Right ventricle myocardium superior (tissue), 1 donor: ENCODE measurements at regions not wholly inside any gene's neighbourhood (a gene's known extent, or its start where the extent isn't known, plus 50 kb on each side); places are given as distances from the start of the nearest gene placed in this dataset.

Experiments
- ATAC-seq: fragments of 200-7000 bp; cut with Tn5 transposase; one replicate; pipeline ENCODE4 v1.9.1; 2020; ENCODE audit warnings: mild to moderate bottlenecking; ENCODE audit not compliant: poor library complexity
- DNase-seq: peaks from one replicate; pipeline ENCODE4 v3.0.0-alpha.2; 2020
- intact Hi-C: fragments of 100-400 bp; cut with DNase I; formaldehyde crosslinking; loops from one replicate; pipeline ENCODE4 v1.11.2; 2022
- donor health status: DM: no; HTN: yes; CAD: no; lungs with severe emphysema.

- intact Hi-C loops = no loop called here
Measured at GRCh38 chr6:168164462-168165061, 85.5 kb upstream of the FRMD1 start.

GRCh38 chr6:168163096-168163731, 84.2 kb upstream of the FRMD1 start:
- DNase-seq (no peak), ATAC-seq (no peak)
- intact Hi-C loops = no loop called here

More at GRCh38 chr6:168164462-168165061, 85.5 kb upstream of the FRMD1 start:
- DNase-seq = no peak
- ATAC-seq = no peak

DNA sequence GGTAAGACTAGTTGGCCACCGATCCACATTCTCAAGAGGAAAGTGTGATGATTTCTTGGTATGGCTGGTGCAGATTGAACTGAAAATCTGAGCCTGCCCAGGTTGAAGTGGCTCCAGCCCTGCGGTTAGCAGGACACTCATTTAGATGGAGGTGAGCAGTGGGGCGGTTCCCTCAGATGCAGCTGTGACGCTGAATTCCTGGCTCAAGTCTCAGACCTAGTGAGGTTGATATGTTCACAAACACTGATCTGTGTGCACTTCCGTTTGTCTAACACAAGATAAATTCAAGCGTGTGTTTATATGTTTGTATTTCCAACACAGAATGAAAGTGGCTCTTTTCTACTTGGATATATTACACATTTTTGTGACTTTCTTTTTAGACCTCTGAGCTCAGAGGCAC, 83.4 kb upstream of the FRMD1 start:
- intact Hi-C loops = no loop called here
- ATAC-seq = no peak
- no peak for DNase-seq

GRCh38 chr6:168161371-168161750, 82.3 kb upstream of the FRMD1 start:
- no peak for ATAC-seq
- no peak for DNase-seq
- intact Hi-C loops = no loop called here

DNA sequence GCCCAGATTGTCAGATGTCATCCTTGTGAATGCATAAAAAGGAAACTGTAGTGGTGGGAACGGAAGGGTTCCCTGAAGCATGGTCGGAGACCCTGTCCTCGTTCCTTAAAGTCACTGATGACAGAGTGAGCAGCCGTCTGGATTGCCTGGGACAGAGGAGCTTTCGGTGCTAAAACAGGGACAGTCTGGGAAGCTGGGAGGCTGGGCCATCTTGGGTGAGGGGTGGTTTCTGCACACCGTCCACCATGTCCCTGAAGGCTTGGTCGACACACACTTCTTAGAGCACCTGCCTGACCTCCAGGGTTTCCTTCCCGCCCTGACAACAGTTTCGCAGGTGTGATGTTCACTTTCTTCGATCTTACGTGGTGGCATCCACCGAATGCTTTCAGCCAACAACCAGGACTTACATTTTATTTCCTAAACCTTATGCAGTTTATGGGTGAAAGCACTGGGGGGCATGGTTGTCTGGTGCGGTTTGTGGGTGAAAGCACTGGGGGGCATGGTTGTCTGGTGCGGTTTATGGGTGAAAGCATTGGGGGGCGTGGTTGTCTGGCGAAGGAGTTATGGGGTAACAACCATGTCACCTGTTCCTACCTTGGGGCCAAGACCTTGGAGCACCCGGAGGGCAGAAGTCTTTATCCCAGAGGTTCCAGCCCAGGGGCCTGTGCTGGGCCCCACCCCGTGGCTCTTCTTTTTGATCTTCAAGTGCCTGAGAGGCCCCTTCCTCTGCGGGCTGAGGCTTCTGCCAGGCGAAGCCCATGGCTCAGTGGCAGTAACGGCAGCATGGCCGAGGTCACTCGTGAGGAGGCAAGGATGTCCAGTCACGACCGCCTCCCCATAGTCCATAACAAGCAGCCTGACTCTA, 81.7 kb upstream of the FRMD1 start:
- ATAC-seq = no peak
- intact Hi-C loops = no loop called here
- DNase-seq = no peak

GRCh38 chr6:168159506-168159905, 80.5 kb upstream of the FRMD1 start:
- intact Hi-C loops = loop anchor here (10.0 kb wide), 1 partner anchor 725 kb away; no protein-coding TSS in a partner anchor
- DNase-seq = no peak
- no peak for ATAC-seq

GRCh38 chr6:168158980-168159349, 80.0 kb upstream of the FRMD1 start:
- intact Hi-C loops = loop anchor here (10.0 kb wide), 1 partner anchor 726 kb away; no protein-coding TSS in a partner anchor
- ATAC-seq (no peak), DNase-seq (no peak)

- intact Hi-C loops = loop anchor here (10.0 kb wide), 1 partner anchor 726 kb away; no protein-coding TSS in a partner anchor
- ATAC-seq = no peak
- DNase-seq = no peak
Measured at GRCh38 chr6:168158213-168158979, 79.4 kb upstream of the FRMD1 start.

GRCh38 chr6:168157272-168158212, 78.5 kb upstream of the FRMD1 start:
- intact Hi-C loops = loop anchor here (10.0 kb wide), 1 partner anchor 727 kb away; no protein-coding TSS in a partner anchor
- peak; percentile 27 for ATAC-seq
- DNase-seq = no peak

DNA sequence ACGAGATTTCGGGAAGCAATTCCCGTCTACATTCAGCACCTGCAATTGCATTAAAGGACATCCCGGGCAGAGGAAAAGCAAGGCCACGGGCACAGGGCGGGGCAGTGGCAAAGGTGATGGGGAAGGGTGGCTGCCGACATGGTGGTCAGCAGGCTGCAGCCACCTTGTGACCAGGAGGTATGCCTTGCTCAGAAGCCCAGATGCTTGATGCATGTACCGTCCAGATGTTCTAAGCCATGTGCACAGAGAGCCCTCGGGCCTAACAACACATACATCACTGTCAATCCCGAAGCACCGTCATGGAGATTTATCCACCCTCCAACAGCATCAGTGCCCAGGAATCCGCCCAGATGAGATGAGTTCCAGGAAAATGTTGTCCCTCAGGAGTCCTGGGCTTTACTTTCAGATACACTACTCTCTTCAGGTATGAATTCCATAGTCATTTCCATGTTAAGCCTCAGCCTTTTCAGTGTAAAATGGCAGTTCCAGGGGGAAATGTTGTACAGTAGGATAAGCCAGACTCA, 77.8 kb upstream of the FRMD1 start:
- no peak for DNase-seq
- intact Hi-C loops = loop anchor here (10.0 kb wide), 1 partner anchor 728 kb away; no protein-coding TSS in a partner anchor
- no peak for ATAC-seq

DNA sequence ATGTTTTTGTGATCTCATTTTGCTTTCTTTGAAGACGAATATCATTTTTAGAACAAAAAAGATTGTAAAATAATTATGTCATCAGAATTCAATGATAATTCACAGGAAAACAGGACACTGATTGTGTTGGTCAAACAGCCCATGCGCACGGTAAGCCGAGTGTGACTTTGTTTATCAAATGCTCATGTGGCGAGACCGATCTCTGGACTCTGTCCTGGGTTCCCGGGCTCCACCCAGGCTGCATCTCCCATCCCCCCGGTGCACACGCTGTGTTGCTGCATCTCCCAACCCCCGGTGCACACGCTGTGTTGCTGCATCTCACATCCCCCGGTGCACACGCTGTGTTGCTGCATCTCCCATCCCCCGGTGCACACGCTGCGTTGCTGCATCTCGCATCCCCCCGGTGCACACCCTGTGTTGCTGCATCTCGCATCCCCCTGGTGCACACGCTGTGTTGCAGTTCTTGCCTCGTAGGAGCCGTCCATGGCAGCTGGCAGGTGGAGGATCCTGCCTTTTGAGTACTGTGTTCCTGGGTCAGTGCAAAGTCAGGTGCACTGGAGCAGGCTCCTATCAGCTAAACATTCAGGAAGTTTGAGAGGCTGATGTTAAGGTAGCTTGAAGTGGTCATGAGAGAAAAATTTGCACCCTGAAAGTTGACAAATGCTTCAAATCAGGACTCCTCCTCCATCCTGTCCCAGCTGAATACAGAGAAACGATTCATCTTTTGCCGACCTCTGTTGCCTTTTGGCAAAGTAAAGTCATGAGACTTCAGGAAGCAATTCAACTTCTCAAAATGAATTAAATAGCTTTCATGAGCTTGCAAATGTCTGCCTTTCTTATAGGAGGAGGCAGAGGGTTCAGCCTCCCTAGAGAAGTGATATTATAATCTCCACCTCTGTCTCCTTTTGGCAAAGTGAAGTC, 77.1 kb upstream of the FRMD1 start:
- intact Hi-C loops = loop anchor here (10.0 kb wide), 1 partner anchor 729 kb away; no protein-coding TSS in a partner anchor
- DNase-seq (no peak), ATAC-seq (no peak)

DNA sequence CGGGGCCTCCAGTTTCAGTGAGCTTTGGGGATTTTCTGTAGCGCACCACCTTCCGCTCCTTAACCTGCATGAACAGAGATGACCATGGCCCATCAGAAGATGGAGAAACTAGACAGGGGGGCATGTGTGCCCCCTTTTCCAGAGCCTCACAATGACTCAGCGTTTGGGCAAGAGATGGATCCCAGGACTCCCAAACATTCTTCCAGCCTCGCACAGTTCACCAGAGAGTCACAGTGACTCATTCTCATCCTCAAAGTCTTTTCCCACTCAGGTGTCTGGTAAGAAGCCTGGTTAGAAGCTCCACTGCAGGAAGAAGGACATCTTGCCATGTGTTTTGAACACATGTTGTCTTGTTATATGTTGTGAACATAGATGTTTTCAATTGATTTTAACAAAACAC, 76.2 kb upstream of the FRMD1 start:
- DNase-seq (no peak), ATAC-seq (no peak)
- intact Hi-C loops = loop anchor here (10.0 kb wide), 1 partner anchor 730 kb away; no protein-coding TSS in a partner anchor

GRCh38 chr6:168154263-168154917, 75.4 kb upstream of the FRMD1 start:
- intact Hi-C loops = loop anchor here (5.0 to 10.0 kb wide), 2 partner anchors 203 to 730 kb away; no protein-coding TSS in a partner anchor
- ATAC-seq (no peak), DNase-seq (no peak)

GRCh38 chr6:168153553-168153952, 74.5 kb upstream of the FRMD1 start:
- DNase-seq (no peak), ATAC-seq (no peak)
- intact Hi-C loops = loop anchor here (5.0 to 10.0 kb wide), 2 partner anchors 204 to 731 kb away; no protein-coding TSS in a partner anchor

DNA sequence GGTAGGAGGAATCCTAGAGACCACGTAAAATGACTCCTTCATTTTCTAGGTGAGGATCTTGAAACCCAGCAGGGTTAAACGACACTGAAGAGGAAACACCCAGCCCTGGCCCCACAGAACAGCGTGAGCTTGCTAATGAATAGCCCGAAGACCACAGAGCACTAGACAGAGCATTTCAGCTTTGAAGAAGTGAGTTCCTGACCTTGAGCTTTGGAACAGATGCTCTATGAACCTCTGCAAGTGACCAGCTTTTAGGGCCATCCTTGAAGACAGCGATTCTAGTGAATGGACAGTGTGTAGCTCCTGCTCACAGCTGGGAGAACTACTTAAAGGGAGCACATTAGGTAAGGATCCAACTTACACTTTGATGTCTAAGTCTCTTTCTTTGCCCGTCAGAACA, 74.0 kb upstream of the FRMD1 start:
- DNase-seq = no peak
- ATAC-seq = no peak
- intact Hi-C loops = loop anchor here (5.0 to 10.0 kb wide), 2 partner anchors 204 to 732 kb away; no protein-coding TSS in a partner anchor
